ENCODE measurements at regions not wholly inside any gene's neighbourhood (a gene's known extent, or its start where the extent isn't known, plus 50 kb on each side); places are given as distances from the start of the nearest gene placed in this dataset.

- CTCF ChIA-PET: no interaction called here
- intact Hi-C loops (cut with micrococcal nuclease): no loop called here
These were observed 60.7 kb upstream of the HDAC4 start for GRCh38 chr2:239461291-239462190.

GRCh38 chr2:239460780-239461179 is 60.0 kb upstream of the HDAC4 start:
- H3K9me3 ChIP-seq (replicated peaks; ENCODE audit: control insufficient read depth, insufficient read depth, low read length): peaks cover 1% of the 10 kb centered on the region
- CTCF ChIA-PET: no interaction called here
- no peak overlapping the region for H2AFZ ChIP-seq (ENCODE audit: low read depth, low read length)
- no peaks in the 10 kb centered on the region for H4K20me1 ChIP-seq (replicated peaks; ENCODE audit: control insufficient read depth, extremely low read depth, insufficient read depth, low read length)
- no peak for TF ChIP-seq EZH2 (IDR thresholded peaks at IDR 0.05; ENCODE audit: borderline replicate concordance, low read depth, low read length, severe bottlenecking)
- TF ChIP-seq JUN (IDR thresholded peaks at IDR 0.05; ENCODE audit: borderline replicate concordance, insufficient read depth, insufficient read length, low read depth): no peak
- no peak for TF ChIP-seq GATA2 (IDR thresholded peaks at IDR 0.05; ENCODE audit: insufficient read depth, insufficient read length, low read depth, low read length)
- no peak for TF ChIP-seq MYC (IDR thresholded peaks at IDR 0.05; ENCODE audit: low read depth, low read length)
- no peak for TF ChIP-seq POLR2A (IDR thresholded peaks at IDR 0.05; ENCODE audit: low read depth, low read length)
- no peak for TF ChIP-seq MAX (IDR thresholded peaks at IDR 0.05; ENCODE audit: insufficient read depth, insufficient read length)
- no peak for TF ChIP-seq CTCF (IDR thresholded peaks at IDR 0.05; ENCODE audit: extremely low read depth in 1 of 2, insufficient read depth in 1 of 2, low read depth in 1 of 2, low read length in 2 of 2)
- TF ChIP-seq POLR2AphosphoS5 (IDR thresholded peaks at IDR 0.05; ENCODE audit: insufficient read depth, low read depth, low read length): no peak
- TF ChIP-seq FOS (IDR thresholded peaks at IDR 0.05; ENCODE audit: borderline replicate concordance, insufficient read depth, low read length): no peak
- dilution Hi-C loops (cut with MboI; ENCODE audit: extremely low pct_ligation_motif_present, low sequenced_read_pairs): no loop called here
- POLR2A ChIA-PET: no interaction called here
- H3K9ac ChIP-seq (replicated peaks; ENCODE audit: extremely low read depth, insufficient read depth, low read length): no peak overlapping the region
- H3K36me3 ChIP-seq (ENCODE audit: control insufficient read depth in 2 of 2, extremely low read depth in 1 of 2, insufficient read depth in 2 of 2, low read length in 2 of 2): no peaks in the 10 kb centered on the region
- no peak overlapping the region for H3K4me2 ChIP-seq (ENCODE audit: insufficient read depth, low read length)
- no TSS peak for BruUV-seq (replicated peaks)
- no peaks in the 10 kb centered on the region for H3K27me3 ChIP-seq (ENCODE audit: control insufficient read depth in 2 of 2, insufficient read depth in 2 of 2, low read length in 2 of 2)
- no peaks in the 10 kb centered on the region for H3K4me1 ChIP-seq (ENCODE audit: control insufficient read depth, extremely low read depth, insufficient read depth, low read length)
- H3K9me1 ChIP-seq (replicated peaks; ENCODE audit: control insufficient read depth, extremely low read depth, insufficient read depth, low read length): no peaks in the 10 kb centered on the region
- H3K4me3 ChIP-seq (replicated peaks in 1 of 3; ENCODE audit: insufficient read depth in 1 of 3, low read depth in 1 of 3, low read length in 3 of 3): no peak overlapping the region
- no peaks in the 10 kb centered on the region for H3K79me2 ChIP-seq (ENCODE audit: control insufficient read depth, insufficient read depth, low read length)
- FAIRE-seq: no peak
- intact Hi-C loops (cut with micrococcal nuclease): no loop called here
- no peak overlapping the region for H3K27ac ChIP-seq (ENCODE audit: insufficient read depth, low read depth, low read length)
- DNase-seq (ENCODE audit: low read depth, low spot score): no peak

More at GRCh38 chr2:239461291-239462190, 60.7 kb upstream of the HDAC4 start:
- no peak overlapping the region for H3K4me2 ChIP-seq (ENCODE audit: insufficient read depth, low read length)
- DNase-seq (ENCODE audit: low read depth, low spot score): no peak
- no peaks in the 10 kb centered on the region for H3K79me2 ChIP-seq (ENCODE audit: control insufficient read depth, insufficient read depth, low read length)
- no peaks in the 10 kb centered on the region for H3K4me1 ChIP-seq (ENCODE audit: control insufficient read depth, extremely low read depth, insufficient read depth, low read length)
- H3K9me1 ChIP-seq (replicated peaks; ENCODE audit: control insufficient read depth, extremely low read depth, insufficient read depth, low read length): no peaks in the 10 kb centered on the region
- no peak overlapping the region for H3K4me3 ChIP-seq (replicated peaks in 1 of 3; ENCODE audit: insufficient read depth in 1 of 3, low read depth in 1 of 3, low read length in 3 of 3)
- H3K36me3 ChIP-seq (ENCODE audit: control insufficient read depth in 2 of 2, extremely low read depth in 1 of 2, insufficient read depth in 2 of 2, low read length in 2 of 2): no peaks in the 10 kb centered on the region
- peaks cover 1% of the 10 kb centered on the region for H3K9me3 ChIP-seq (replicated peaks; ENCODE audit: control insufficient read depth, insufficient read depth, low read length)
- no peak overlapping the region for H3K27ac ChIP-seq (ENCODE audit: insufficient read depth, low read depth, low read length)
- no peaks in the 10 kb centered on the region for H3K27me3 ChIP-seq (ENCODE audit: control insufficient read depth in 2 of 2, insufficient read depth in 2 of 2, low read length in 2 of 2)
- dilution Hi-C loops (cut with MboI; ENCODE audit: extremely low pct_ligation_motif_present, low sequenced_read_pairs): no loop called here
- FAIRE-seq: no peak
- H2AFZ ChIP-seq (ENCODE audit: low read depth, low read length): no peak overlapping the region
- no TSS peak for BruUV-seq (replicated peaks)
- H3K9ac ChIP-seq (replicated peaks; ENCODE audit: extremely low read depth, insufficient read depth, low read length): no peak overlapping the region
- POLR2A ChIA-PET: no interaction called here
- no peak for TF ChIP-seq POLR2AphosphoS5 (IDR thresholded peaks at IDR 0.05; ENCODE audit: insufficient read depth, low read depth, low read length)
- no peaks in the 10 kb centered on the region for H4K20me1 ChIP-seq (replicated peaks; ENCODE audit: control insufficient read depth, extremely low read depth, insufficient read depth, low read length)
